IPS-15b (cell line): ENCODE measurements at regions not wholly inside any gene's neighbourhood (a gene's known extent, or its start where the extent isn't known, plus 50 kb on each side); places are given as distances from the start of the nearest gene placed in this dataset.

Source experiments
- H3K27me3 ChIP-seq: one replicate; pipeline ENCODE4 v1.6.1; 2013; ENCODE audit warnings: low read length; ENCODE audit not compliant: control insufficient read depth, insufficient read depth
- H3K36me3 ChIP-seq: one replicate; pipeline ENCODE4 v1.6.1; 2013; ENCODE audit warnings: low read length; ENCODE audit not compliant: control insufficient read depth, insufficient read depth
- H3K4me1 ChIP-seq: one replicate; pipeline ENCODE4 v1.6.1; 2013; ENCODE audit warnings: mild to moderate bottlenecking, low read length; ENCODE audit not compliant: control insufficient read depth, insufficient read depth
- H3K4me3 ChIP-seq: one replicate; pipeline ENCODE4 v1.5.1; 2013; ENCODE audit warnings: low read depth, low read length
- H3K9ac ChIP-seq: one replicate; pipeline ENCODE4 v1.6.1; 2013; ENCODE audit warnings: low read depth, mild to moderate bottlenecking, low read length
- H3K9me3 ChIP-seq: one replicate; pipeline ENCODE4 v1.6.1; 2013; ENCODE audit warnings: mild to moderate bottlenecking, low read length; ENCODE audit not compliant: control insufficient read depth, insufficient read depth

DNA sequence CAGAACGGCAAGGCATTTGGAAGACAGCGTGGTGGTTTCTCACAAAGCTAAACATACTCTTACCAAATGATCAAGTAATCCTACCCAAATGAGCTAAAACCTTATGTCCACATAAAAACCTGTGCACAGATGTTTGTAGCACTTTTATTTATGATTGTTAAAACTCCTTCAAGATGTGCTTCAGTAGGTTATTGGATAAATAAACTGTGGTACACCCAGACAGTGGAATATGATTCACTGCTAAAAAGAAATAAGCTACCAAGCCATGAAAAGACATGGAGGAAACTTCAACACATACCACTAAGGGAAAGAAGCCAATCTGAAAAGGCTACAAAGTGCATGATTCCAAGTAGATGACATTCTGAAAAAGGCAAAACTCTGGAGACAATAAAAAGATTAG is 94.2 kb downstream of the FOXD1 start:
- H3K4me3 ChIP-seq, result no peak overlapping the region
- no peak overlapping the region for H3K9ac ChIP-seq
- no peaks in the 10 kb centered on the region for H3K36me3 ChIP-seq
- no peaks in the 10 kb centered on the region for H3K27me3 ChIP-seq
- no peaks in the 10 kb centered on the region for H3K4me1 ChIP-seq
- no peaks in the 10 kb centered on the region for H3K9me3 ChIP-seq

GRCh38 chr5:73352649-73353230 is 95.8 kb downstream of the FOXD1 start:
- no peaks in the 10 kb centered on the region for H3K36me3 ChIP-seq
- H3K27me3 ChIP-seq, result no peaks in the 10 kb centered on the region
- no peak overlapping the region for H3K4me3 ChIP-seq
- no peak overlapping the region for H3K9ac ChIP-seq
- peaks cover 3% of the 10 kb centered on the region for H3K9me3 ChIP-seq
- H3K4me1 ChIP-seq, result no peaks in the 10 kb centered on the region

DNA sequence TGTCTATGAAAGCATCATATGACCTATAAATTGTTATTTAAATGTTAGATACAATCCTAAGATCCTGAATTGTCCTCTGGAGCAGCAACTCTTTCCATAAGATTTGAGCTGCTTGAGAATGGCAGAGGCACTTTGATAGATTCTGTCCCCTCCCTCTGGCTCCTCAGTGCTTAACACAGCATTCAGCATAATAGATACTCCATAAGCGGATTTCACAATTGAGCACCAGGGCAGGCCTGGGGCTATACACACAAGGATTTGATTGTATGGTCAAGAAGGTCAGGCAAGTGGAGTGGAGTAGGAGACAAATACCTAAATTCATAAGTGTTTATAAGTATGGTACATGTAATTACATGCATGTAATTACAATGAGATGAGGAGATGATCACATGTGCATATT is 96.3 kb downstream of the FOXD1 start:
- Histone ChIP-seq H3K27me3 (no peaks in the 10 kb centered on the region), H3K4me3 (no peak overlapping the region), H3K36me3 (no peaks in the 10 kb centered on the region), H3K9me3 (peaks cover 3% of the 10 kb centered on the region), H3K4me1 (no peaks in the 10 kb centered on the region), H3K9ac (no peak overlapping the region)

- Histone ChIP-seq H3K9me3 (peaks cover 3% of the 10 kb centered on the region), H3K4me1 (no peaks in the 10 kb centered on the region), H3K27me3 (no peaks in the 10 kb centered on the region), H3K36me3 (no peaks in the 10 kb centered on the region), H3K9ac (no peak overlapping the region), H3K4me3 (no peak overlapping the region)
Measured at GRCh38 chr5:73351593-73351992, 97.0 kb downstream of the FOXD1 start.

DNA sequence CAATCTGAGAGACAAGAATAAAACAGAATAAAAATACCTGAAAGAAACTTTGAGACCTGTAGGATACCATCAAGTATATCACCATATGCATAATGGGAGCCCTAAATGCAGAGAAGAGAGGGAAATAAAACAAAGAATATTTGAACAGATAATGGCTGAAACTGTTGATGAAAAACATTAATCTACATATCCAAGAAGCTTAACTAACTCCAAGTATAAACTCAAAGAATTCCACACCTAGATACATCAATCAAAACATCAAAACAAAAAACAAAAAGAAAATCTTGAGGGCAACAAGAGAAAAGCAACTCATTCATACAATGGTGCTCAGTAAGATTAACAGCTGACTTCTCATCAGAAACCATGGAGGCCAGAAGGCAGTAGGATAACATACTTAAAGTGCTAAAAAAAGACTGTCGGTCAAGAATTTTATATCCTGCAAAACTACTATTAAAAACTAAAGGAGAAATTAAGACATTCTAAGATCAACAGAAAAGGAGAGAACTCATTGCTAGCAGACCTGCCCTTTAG is 101.6 kb downstream of the FOXD1 start:
- no peak overlapping the region for H3K4me3 ChIP-seq
- no peak overlapping the region for H3K9ac ChIP-seq
- H3K4me1 ChIP-seq, result no peaks in the 10 kb centered on the region
- H3K36me3 ChIP-seq, result no peaks in the 10 kb centered on the region
- no peaks in the 10 kb centered on the region for H3K27me3 ChIP-seq
- H3K9me3 ChIP-seq, result peaks cover 3% of the 10 kb centered on the region

GRCh38 chr5:73344835-73345234 is 103.7 kb downstream of the FOXD1 start:
- Histone ChIP-seq H3K4me3 (no peak overlapping the region), H3K9me3 (peaks cover 3% of the 10 kb centered on the region), H3K4me1 (no peaks in the 10 kb centered on the region), H3K36me3 (no peaks in the 10 kb centered on the region), H3K9ac (no peak overlapping the region), H3K27me3 (no peaks in the 10 kb centered on the region)

- H3K27me3 ChIP-seq, result no peaks in the 10 kb centered on the region
- H3K36me3 ChIP-seq, result no peaks in the 10 kb centered on the region
- H3K4me1 ChIP-seq, result no peaks in the 10 kb centered on the region
- H3K4me3 ChIP-seq, result no peak overlapping the region
- no peaks in the 10 kb centered on the region for H3K9me3 ChIP-seq
- H3K9ac ChIP-seq, result no peak overlapping the region
Measured at GRCh38 chr5:73339711-73340110, 108.9 kb downstream of the FOXD1 start.

DNA sequence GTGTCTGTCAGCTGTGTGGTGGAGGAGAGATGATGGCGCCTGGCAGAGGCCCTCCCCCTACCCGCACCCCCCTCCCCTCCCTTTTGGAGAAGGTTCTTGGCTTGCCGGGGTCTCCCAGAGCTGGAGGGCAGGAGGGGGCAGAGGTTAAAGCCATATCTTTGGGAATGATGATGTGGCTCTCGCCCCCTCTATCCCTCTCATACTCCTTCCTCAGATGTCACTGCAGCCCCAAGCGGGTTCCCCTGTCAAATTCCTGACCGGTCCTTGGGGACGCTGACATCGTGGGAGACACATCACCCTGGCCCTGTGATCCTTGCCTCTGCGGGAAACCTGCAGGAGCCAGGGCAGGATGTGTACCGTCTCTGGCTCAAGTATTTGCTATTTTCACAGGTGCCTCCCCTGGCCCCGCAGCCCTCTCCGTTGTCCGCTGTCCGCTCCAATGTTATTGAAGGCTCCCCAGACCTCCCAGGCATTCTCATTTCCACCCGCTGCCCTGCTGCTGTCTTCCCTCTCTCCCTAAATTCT is 109.5 kb downstream of the FOXD1 start:
- Histone ChIP-seq H3K27me3 (no peaks in the 10 kb centered on the region), H3K36me3 (no peaks in the 10 kb centered on the region), H3K9ac (no peak overlapping the region), H3K4me3 (no peak overlapping the region), H3K4me1 (no peaks in the 10 kb centered on the region), H3K9me3 (no peaks in the 10 kb centered on the region)

DNA sequence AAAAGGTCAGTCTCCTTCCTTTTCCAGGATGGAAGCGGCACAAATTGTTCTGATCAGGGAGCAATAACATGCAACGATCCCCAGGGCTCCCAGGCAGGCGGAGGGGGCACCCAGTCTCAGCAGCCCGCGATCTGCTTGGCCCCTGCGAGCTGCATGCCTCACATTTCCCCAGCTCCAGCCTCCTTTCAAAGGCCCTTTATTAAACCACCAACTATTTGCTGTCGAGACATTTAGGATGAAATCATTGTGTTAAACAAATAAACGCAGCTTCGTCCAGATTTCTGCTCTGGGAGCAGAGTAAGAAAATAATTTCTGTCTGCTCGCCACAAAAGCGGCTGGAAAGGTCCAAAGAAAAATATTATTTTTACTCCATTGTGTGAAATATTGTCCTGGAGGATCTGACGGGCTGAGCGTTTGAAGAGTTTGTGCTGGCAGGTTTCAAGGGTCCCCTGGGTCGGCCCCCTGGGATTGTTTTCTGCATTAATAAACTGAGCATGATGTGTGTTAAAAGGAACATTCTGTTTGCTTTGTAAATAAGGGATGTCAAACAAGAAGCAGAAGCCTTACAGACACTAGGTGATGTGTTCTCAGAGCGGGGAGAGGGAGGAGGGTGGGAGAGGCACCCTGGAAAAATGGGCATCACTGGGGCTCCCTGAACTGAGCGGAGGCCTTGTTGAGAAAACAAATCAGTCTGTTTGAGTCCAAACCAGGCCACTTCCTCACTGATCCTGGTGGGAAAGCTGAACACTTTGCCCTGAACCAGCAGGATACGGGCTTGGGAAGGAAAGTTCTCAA is 110.1 kb downstream of the FOXD1 start:
- Histone ChIP-seq H3K27me3 (no peaks in the 10 kb centered on the region), H3K4me1 (no peaks in the 10 kb centered on the region), H3K4me3 (no peak overlapping the region), H3K36me3 (no peaks in the 10 kb centered on the region), H3K9ac (no peak overlapping the region), H3K9me3 (no peaks in the 10 kb centered on the region)

GRCh38 chr5:73337586-73338255 is 110.9 kb downstream of the FOXD1 start:
- Histone ChIP-seq H3K4me1 (no peaks in the 10 kb centered on the region), H3K27me3 (no peaks in the 10 kb centered on the region), H3K9me3 (no peaks in the 10 kb centered on the region), H3K9ac (no peak overlapping the region), H3K4me3 (no peak overlapping the region), H3K36me3 (no peaks in the 10 kb centered on the region)

DNA sequence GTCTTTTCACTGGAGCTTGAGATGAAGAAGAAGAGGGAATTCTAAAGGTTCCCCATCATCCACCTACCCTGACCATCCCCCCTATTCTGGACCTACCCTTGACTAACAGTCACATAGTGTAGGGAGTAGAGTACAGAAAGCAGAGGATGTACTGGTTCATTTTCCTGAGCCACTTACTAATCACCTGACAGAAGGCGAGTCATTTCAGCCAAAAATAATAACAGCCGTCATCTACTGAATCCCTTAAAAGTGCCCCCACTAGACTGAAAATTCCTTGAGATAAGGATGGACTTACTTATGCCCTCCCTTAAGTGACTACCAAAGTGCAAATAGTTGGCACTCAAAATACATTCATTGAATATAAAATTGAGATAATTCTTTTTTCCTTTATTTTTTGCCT is 112.2 kb downstream of the FOXD1 start:
- H3K4me3 ChIP-seq, result no peak overlapping the region

More for the DNA sequence above, 112.2 kb downstream of the FOXD1 start:
- no peak overlapping the region for H3K9ac ChIP-seq
- H3K4me1 ChIP-seq, result no peaks in the 10 kb centered on the region
- no peaks in the 10 kb centered on the region for H3K36me3 ChIP-seq
- no peaks in the 10 kb centered on the region for H3K9me3 ChIP-seq
- no peaks in the 10 kb centered on the region for H3K27me3 ChIP-seq
